Breast epithelium (tissue), 3 donors: ENCODE measurements at regions not wholly inside any gene's neighbourhood (a gene's known extent, or its start where the extent isn't known, plus 50 kb on each side); places are given as distances from the start of the nearest gene placed in this dataset.

Experiments
- POLR2A ChIP-seq: fragments of 450-650 bp; IDR thresholded peaks from one replicate; pipeline ENCODE4 v1.6.1; 2016; ENCODE audit warnings: antibody characterized with exemption, mild to moderate bottlenecking, moderate library complexity
- POLR2AphosphoS5 ChIP-seq, 3 donors: sonication (generic); formaldehyde crosslinking; IDR thresholded peaks; one replicate each; pipeline ENCODE4 v1.6.1; 2017; ENCODE audit warnings: antibody characterized with exemption in 3 of 3
- TF ChIP-seq, protein P1 (sequence below), 3 donors: fragments of 450-650 bp; IDR thresholded peaks; one replicate each; pipeline ENCODE4 v1.5.1; 2016 to 2017; ENCODE audit warnings: antibody characterized with exemption in 3 of 3, mild to moderate bottlenecking in 3 of 3, moderate library complexity in 3 of 3

GRCh38 chr12:19896534-19896933, 457.2 kb downstream of the AEBP2 start:
- TF ChIP-seq POLR2A (no peak), POLR2AphosphoS5 (IDR thresholded peaks at IDR 0.05) (no peak)
- TF ChIP-seq, protein P1, sequence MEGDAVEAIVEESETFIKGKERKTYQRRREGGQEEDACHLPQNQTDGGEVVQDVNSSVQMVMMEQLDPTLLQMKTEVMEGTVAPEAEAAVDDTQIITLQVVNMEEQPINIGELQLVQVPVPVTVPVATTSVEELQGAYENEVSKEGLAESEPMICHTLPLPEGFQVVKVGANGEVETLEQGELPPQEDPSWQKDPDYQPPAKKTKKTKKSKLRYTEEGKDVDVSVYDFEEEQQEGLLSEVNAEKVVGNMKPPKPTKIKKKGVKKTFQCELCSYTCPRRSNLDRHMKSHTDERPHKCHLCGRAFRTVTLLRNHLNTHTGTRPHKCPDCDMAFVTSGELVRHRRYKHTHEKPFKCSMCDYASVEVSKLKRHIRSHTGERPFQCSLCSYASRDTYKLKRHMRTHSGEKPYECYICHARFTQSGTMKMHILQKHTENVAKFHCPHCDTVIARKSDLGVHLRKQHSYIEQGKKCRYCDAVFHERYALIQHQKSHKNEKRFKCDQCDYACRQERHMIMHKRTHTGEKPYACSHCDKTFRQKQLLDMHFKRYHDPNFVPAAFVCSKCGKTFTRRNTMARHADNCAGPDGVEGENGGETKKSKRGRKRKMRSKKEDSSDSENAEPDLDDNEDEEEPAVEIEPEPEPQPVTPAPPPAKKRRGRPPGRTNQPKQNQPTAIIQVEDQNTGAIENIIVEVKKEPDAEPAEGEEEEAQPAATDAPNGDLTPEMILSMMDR (IDR thresholded peaks at IDR 0.05) = no peak
